ENCODE measurements at regions not wholly inside any gene's neighbourhood (a gene's known extent, or its start where the extent isn't known, plus 50 kb on each side); places are given as distances from the start of the nearest gene placed in this dataset.
"Not testable (repeated sequence)": the region's sequence is repeated elsewhere in the genome, so short reads cannot be mapped to it uniquely, and the experiment has no call there.

GRCh38 chr6:154321-155092 lies 137.8 kb upstream of the DUSP22 start:
- H3K27me3 Mint-ChIP-seq (ENCODE audit: insufficient read depth, unreplicated experiment); H3K36me3 Mint-ChIP-seq (ENCODE audit: insufficient read depth, unreplicated experiment); H3K9me3 Mint-ChIP-seq (ENCODE audit: unreplicated experiment); CTCF ChIA-PET; H3K9me3 ChIP-seq; H3K4me3 Mint-ChIP-seq (ENCODE audit: unreplicated experiment); H3K27ac Mint-ChIP-seq (ENCODE audit: unreplicated experiment); BruUV-seq (replicated peaks); intact Hi-C loops (cut with micrococcal nuclease; ENCODE audit: unreplicated experiment); H3K27me3 ChIP-seq (replicated peaks; ENCODE audit: control insufficient read depth, insufficient read depth, low read length); H3K4me3 ChIP-seq (ENCODE audit: low read depth, low read length); POLR2A ChIA-PET; H3K36me3 ChIP-seq (ENCODE audit: control insufficient read depth, insufficient read depth, low read length); DNase-seq; H3K4me1 ChIP-seq: not testable (repeated sequence)
- peaks cover 11% of the 10 kb centered on the region for H3K4me1 Mint-ChIP-seq (ENCODE audit: low read depth, unreplicated experiment)

GRCh38 chr6:156010-156409 lies 136.3 kb upstream of the DUSP22 start:
- no peak for DNase-seq
- Mint-ChIP-seq H3K27me3 (ENCODE audit: insufficient read depth, unreplicated experiment) (peaks cover 12% of the 10 kb centered on the region), H3K4me1 (ENCODE audit: low read depth, unreplicated experiment) (peaks cover 11% of the 10 kb centered on the region), H3K9me3 (ENCODE audit: unreplicated experiment) (no peaks in the 10 kb centered on the region), H3K27ac (ENCODE audit: unreplicated experiment) (no peak overlapping the region), H3K36me3 (ENCODE audit: insufficient read depth, unreplicated experiment) (no peaks in the 10 kb centered on the region), H3K4me3 (ENCODE audit: unreplicated experiment) (no peak overlapping the region)
- no peak overlapping the region for H3K4me3 ChIP-seq (ENCODE audit: low read depth, low read length)
- POLR2A ChIA-PET = no interaction called here
- H3K4me1 ChIP-seq = 0 out of 2 replicates have a peak, but pooled peaks cover 3% of the 10 kb centered on the region
- TF ChIP-seq CTCF (IDR thresholded peaks at IDR 0.05; ENCODE audit: insufficient read depth in 1 of 2, low read depth in 1 of 2, low read length in 1 of 2, severe bottlenecking in 1 of 2, unreplicated experiment in 1 of 2) = no peak
- H3K9me3 ChIP-seq = no peaks in the 10 kb centered on the region
- CTCF ChIA-PET = no interaction called here
- no TSS peak for BruUV-seq (replicated peaks)
- no peaks in the 10 kb centered on the region for H3K36me3 ChIP-seq (ENCODE audit: control insufficient read depth, insufficient read depth, low read length)
- no peaks in the 10 kb centered on the region for H3K27me3 ChIP-seq (replicated peaks; ENCODE audit: control insufficient read depth, insufficient read depth, low read length)
- intact Hi-C loops (cut with micrococcal nuclease; ENCODE audit: unreplicated experiment) = no loop called here

- H3K4me3 Mint-ChIP-seq (ENCODE audit: unreplicated experiment); H3K27ac Mint-ChIP-seq (ENCODE audit: unreplicated experiment); H3K4me3 ChIP-seq (ENCODE audit: low read depth, low read length); H3K9me3 Mint-ChIP-seq (ENCODE audit: unreplicated experiment); CTCF ChIA-PET; DNase-seq; H3K9me3 ChIP-seq; H3K4me1 Mint-ChIP-seq (ENCODE audit: low read depth, unreplicated experiment); H3K4me1 ChIP-seq; H3K36me3 Mint-ChIP-seq (ENCODE audit: insufficient read depth, unreplicated experiment); H3K36me3 ChIP-seq (ENCODE audit: control insufficient read depth, insufficient read depth, low read length); H3K27me3 ChIP-seq (replicated peaks; ENCODE audit: control insufficient read depth, insufficient read depth, low read length); intact Hi-C loops (cut with micrococcal nuclease; ENCODE audit: unreplicated experiment); BruUV-seq (replicated peaks); POLR2A ChIA-PET: not testable (repeated sequence)
- H3K27me3 Mint-ChIP-seq (ENCODE audit: insufficient read depth, unreplicated experiment) = peaks cover 11% of the 10 kb centered on the region
Observed at GRCh38 chr6:156441-157140, 135.7 kb upstream of the DUSP22 start.

GRCh38 chr6:157176-157575 lies 135.1 kb upstream of the DUSP22 start:
- H3K9me3 Mint-ChIP-seq (ENCODE audit: unreplicated experiment); POLR2A ChIA-PET; H3K36me3 ChIP-seq (ENCODE audit: control insufficient read depth, insufficient read depth, low read length); H3K4me3 Mint-ChIP-seq (ENCODE audit: unreplicated experiment); H3K36me3 Mint-ChIP-seq (ENCODE audit: insufficient read depth, unreplicated experiment); DNase-seq; H3K4me1 ChIP-seq; H3K27me3 Mint-ChIP-seq (ENCODE audit: insufficient read depth, unreplicated experiment); CTCF ChIA-PET; H3K27ac Mint-ChIP-seq (ENCODE audit: unreplicated experiment); BruUV-seq (replicated peaks); H3K27me3 ChIP-seq (replicated peaks; ENCODE audit: control insufficient read depth, insufficient read depth, low read length); H3K9me3 ChIP-seq; H3K4me3 ChIP-seq (ENCODE audit: low read depth, low read length); intact Hi-C loops (cut with micrococcal nuclease; ENCODE audit: unreplicated experiment); H3K4me1 Mint-ChIP-seq (ENCODE audit: low read depth, unreplicated experiment): not testable (repeated sequence)
- TF ChIP-seq CTCF (IDR thresholded peaks at IDR 0.05; ENCODE audit: insufficient read depth in 1 of 2, low read depth in 1 of 2, low read length in 1 of 2, severe bottlenecking in 1 of 2, unreplicated experiment in 1 of 2) = peak; percentile 15 to 21

GRCh38 chr6:161657-162056 lies 130.6 kb upstream of the DUSP22 start:
- H3K36me3 ChIP-seq (ENCODE audit: control insufficient read depth, insufficient read depth, low read length); POLR2A ChIA-PET; H3K36me3 Mint-ChIP-seq (ENCODE audit: insufficient read depth, unreplicated experiment); H3K27me3 Mint-ChIP-seq (ENCODE audit: insufficient read depth, unreplicated experiment); H3K4me3 Mint-ChIP-seq (ENCODE audit: unreplicated experiment); H3K9me3 Mint-ChIP-seq (ENCODE audit: unreplicated experiment); H3K4me1 Mint-ChIP-seq (ENCODE audit: low read depth, unreplicated experiment); intact Hi-C loops (cut with micrococcal nuclease; ENCODE audit: unreplicated experiment); H3K4me1 ChIP-seq; H3K27ac Mint-ChIP-seq (ENCODE audit: unreplicated experiment); DNase-seq; H3K27me3 ChIP-seq (replicated peaks; ENCODE audit: control insufficient read depth, insufficient read depth, low read length); CTCF ChIA-PET; H3K9me3 ChIP-seq; BruUV-seq (replicated peaks); H3K4me3 ChIP-seq (ENCODE audit: low read depth, low read length): not testable (repeated sequence)
